Transverse colon (tissue), 4 donors: ENCODE measurements at regions not wholly inside any gene's neighbourhood (a gene's known extent, or its start where the extent isn't known, plus 50 kb on each side); places are given as distances from the start of the nearest gene placed in this dataset.

ENCODE experiments used
- EP300 ChIP-seq: sonication (generic); formaldehyde crosslinking; IDR thresholded peaks from one replicate; pipeline ENCODE4 v1.6.1; 2017; ENCODE audit warnings: antibody characterized with exemption, low read depth
- POLR2A ChIP-seq: fragments of 450-650 bp; IDR thresholded peaks from one replicate; pipeline ENCODE4 v1.6.1; 2016; ENCODE audit warnings: antibody characterized with exemption, mild to moderate bottlenecking, moderate library complexity
- POLR2AphosphoS5 ChIP-seq, 3 donors: sonication (generic); formaldehyde crosslinking; IDR thresholded peaks; one replicate each; pipeline ENCODE4 v1.6.1; 2016; ENCODE audit warnings: antibody characterized with exemption in 3 of 3
- TF ChIP-seq, protein P1 (sequence below), 5 experiments: fragments of 200-600 bp in 3 of 5; fragments of 450-650 bp in 2 of 5; sonication (generic) in 3 of 5; IDR thresholded peaks; 1 replicate in 2 of 5; 2 replicates in 3 of 5; pipeline ENCODE4 v1.5.1; 2016 to 2017; ENCODE audit warnings: antibody characterized with exemption in 5 of 5, inconsistent platforms in 3 of 5, mild to moderate bottlenecking in 2 of 5, moderate library complexity in 1 of 5

DNA sequence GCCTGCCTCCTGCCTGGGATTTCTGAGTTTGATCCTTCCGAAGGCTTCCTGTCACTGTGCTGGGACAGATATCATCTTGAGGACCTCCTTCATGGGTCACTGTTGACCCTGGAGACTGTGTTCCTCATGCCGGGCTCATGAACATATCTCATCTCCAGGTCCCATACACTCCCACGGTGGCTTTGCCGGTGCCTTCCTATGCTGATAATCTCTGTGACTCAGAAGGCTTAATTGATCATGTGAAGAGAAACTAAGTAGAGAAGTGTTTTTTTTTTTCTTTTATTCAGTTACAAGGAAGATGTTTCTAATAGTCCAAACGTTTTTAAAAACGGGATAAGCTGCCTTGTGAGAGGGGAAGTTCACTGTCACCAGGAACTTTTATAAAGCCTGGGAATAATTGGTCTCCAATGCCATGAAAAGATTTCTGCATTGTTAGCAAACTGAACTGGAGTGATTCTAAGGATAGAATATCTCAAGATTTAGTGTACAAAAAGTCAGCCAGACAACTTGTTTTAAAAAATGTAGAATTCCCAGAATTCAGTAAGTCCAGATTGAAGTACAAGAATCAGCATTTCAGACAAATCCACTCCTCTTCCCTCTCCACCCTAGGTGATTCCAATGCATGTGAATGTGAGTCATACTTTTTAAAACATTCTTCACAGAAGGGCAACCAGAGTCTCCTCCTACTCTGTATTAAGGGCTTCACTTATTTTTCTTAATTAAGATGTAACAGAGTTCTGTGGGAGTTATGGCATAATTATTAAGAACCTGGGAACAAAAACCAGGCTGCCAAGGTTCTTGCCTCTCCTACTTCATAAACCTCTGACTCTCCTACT is 139.8 kb upstream of the LGR5 start:
- TF ChIP-seq, protein P1, sequence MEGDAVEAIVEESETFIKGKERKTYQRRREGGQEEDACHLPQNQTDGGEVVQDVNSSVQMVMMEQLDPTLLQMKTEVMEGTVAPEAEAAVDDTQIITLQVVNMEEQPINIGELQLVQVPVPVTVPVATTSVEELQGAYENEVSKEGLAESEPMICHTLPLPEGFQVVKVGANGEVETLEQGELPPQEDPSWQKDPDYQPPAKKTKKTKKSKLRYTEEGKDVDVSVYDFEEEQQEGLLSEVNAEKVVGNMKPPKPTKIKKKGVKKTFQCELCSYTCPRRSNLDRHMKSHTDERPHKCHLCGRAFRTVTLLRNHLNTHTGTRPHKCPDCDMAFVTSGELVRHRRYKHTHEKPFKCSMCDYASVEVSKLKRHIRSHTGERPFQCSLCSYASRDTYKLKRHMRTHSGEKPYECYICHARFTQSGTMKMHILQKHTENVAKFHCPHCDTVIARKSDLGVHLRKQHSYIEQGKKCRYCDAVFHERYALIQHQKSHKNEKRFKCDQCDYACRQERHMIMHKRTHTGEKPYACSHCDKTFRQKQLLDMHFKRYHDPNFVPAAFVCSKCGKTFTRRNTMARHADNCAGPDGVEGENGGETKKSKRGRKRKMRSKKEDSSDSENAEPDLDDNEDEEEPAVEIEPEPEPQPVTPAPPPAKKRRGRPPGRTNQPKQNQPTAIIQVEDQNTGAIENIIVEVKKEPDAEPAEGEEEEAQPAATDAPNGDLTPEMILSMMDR (IDR thresholded peaks at IDR 0.05): no peak
- TF ChIP-seq EP300: no peak
- no peak for TF ChIP-seq POLR2AphosphoS5 (IDR thresholded peaks at IDR 0.05)
- TF ChIP-seq POLR2A: no peak
